Inflammatory macrophage treated with lipopolysaccharide for 1 hour (primary cell): ENCODE measurements at regions not wholly inside any gene's neighbourhood (a gene's known extent, or its start where the extent isn't known, plus 50 kb on each side); places are given as distances from the start of the nearest gene placed in this dataset.
A peak's percentile ranks its signal among the peaks of the same experiment; 100 is the strongest.

Source experiments
- DNase-seq, 2 donors: peaks; one replicate each; pipeline ENCODE4 v3.0.0-alpha.2; 2020 to 2022

GRCh38 chr20:9981829-9982228 lies 53.0 kb upstream of the ANKEF1 start:
- no peak for DNase-seq

DNA sequence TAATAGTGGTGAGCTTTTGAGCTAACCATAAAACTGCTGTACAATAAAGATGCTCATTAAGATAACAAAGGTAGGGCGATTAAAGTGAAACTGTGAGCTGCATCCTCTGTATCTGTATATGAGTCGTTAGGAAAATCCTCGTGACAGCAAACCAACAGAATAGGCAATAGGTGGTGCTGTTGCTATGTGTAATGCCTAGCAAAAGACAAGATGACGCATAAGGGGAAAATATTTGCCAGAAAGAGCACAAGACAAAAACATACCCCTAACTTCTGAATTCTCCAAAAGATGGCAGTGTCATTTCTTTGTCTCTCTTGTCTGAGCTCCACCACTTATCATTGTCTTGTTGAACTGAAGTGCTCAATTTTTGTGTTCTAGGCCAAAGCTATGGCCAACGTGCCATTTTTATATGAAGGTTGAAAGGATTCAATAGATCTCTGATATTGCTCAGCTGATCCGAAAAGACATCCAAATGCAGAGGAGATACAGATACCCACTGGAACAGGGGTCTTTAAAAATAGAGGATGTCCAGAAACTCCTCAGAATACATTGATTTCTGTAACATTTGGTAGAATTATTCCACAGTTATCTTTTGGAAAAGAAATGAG lies 56.3 kb upstream of the ANKEF1 start:
- DNase-seq, result peak; percentile 80 to 90

- no peak for DNase-seq
These were observed 57.2 kb upstream of the ANKEF1 start for GRCh38 chr20:9977629-9978028.

DNA sequence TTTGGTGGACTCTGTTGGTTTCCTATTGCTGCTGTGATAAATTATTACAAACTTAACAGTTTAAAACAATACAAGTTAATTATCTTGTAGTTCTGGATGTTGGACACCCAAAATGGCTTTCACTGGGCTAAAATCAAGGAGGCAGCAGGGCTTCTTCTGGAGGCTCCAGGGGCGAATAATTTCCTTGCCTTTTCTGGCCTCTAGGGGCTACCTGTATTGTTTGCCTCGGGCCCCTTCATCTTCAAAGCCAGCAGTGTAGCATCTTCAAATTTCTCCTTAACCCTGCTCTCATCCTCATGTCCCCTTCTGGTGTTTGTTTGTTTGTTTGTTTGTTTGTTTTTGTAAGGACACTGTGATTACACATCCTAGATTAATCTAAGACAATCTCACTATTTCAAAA lies 60.5 kb upstream of the ANKEF1 start:
- no peak for DNase-seq

DNA sequence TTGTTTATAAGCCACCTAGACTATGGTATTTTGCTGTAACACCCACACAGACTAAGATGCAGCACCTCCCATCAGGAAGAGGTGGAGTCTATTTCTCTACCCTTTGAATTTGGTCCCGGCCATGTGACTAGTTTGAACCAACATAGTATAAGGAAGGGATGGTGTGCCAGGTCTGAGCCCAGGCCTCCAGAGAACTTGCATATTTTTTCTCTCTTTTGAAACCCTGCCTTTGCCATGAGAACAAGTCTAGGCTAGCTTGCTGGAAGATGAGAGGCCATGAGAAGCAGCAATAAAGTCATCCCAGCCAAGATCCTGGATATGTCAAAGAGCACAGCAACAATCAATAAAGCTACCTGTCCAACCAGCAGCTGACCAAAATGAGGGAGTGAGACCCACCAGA lies 63.0 kb upstream of the ANKEF1 start:
- no peak for DNase-seq

DNA sequence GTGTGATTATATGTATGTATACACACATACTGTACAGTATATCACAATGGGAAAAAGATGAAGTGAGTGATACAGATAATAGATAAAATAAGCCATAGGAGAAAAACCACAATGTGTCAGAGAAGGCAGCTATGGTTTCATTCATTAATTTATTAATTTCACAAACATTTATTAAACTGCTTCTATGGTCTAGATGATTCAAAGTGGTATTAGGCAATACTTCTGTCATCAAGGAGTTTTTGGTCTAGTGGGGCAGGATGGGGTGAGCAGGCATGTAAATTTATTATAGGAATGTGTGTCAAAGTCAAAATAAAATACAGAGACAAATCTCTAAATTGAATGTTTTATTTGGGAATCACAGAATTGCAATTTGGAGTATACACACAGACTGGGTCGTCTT lies 65.2 kb upstream of the ANKEF1 start:
- DNase-seq, result no peak

GRCh38 chr20:9968015-9968414 lies 66.8 kb upstream of the ANKEF1 start:
- DNase-seq, result no peak

DNA sequence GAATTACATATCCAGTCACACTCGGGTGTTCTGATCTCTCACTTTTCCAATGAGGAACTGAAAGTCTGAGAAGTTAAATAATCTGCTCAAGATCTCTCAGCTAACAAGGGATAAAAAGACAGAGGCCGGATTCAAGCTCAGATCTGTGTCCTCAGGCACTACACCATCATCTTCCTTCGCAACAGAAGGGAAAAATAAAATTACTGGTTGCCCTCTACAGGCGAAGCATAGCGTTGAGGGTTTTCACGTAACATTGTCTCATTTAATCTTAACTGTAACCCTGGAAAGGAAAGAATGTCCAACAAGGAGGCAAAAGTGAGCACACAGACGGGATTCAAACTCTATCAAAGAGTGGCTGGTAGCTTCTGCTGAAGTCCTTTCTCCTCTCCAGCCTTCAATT lies 67.8 kb upstream of the ANKEF1 start:
- DNase-seq, result no peak

DNA sequence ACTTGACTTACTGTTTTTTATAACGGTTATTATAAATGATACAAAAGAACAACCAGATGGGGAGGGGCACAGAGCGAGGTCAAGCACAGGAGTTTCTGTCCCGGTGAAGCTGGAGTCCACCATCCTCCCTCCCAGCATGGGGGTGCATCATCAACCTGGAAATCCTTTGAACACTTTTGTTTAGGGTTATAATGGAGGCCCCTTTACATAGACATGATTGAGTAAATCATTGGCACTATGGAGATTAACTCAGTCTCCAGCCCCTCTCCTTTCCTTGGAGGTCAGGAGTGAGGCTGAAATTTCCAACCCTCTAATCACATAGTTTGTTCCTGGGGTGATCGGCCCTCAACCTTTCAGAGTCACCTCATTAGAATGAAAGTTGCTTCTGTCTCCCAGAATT lies 71.8 kb upstream of the ANKEF1 start:
- DNase-seq, result no peak

DNA sequence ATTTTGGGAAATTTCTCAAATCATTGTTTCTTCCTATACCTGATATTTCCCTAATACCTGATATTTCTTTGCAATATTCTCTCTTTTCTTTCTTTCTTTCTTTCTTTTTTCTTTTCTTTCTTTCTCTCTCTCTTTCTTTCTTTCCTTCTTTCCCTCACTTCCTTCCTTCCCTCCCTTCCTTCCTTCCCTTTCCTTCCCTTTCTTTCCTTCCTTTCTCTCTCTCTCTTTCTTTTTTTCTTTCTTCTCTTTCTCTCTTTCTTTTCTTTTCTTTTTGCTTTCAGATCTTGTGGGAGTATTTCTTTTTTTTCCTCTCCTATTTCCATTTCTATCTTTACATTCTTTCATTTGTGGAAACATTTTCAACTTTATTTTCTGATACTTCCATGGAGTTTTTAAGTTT lies 76.1 kb upstream of the ANKEF1 start:
- DNase-seq, result no peak

- DNase-seq, result no peak
These were observed 79.1 kb upstream of the ANKEF1 start for GRCh38 chr20:9955646-9956045.

DNA sequence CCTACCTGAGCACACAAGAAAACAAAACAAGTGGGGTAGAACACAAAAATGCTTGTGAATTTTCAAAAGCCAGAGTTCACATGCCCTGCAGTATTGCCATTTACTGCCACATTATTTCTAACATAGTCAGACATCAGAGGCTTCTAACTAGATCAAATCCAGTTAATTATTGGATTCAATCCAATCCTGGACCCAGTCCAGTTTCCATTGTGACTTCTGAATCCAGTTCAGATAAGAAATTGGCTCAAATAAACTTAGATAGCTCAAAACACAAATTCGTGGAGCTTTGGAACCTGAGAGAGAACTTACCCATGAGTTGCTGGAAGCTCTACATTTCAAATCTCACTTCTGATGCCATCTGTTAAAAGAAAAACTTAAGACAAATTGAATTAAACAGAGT lies 85.2 kb upstream of the ANKEF1 start:
- DNase-seq, result no peak

GRCh38 chr20:9945408-9945807 lies 89.4 kb upstream of the ANKEF1 start:
- no peak for DNase-seq

GRCh38 chr20:9942736-9943135 lies 92.1 kb upstream of the ANKEF1 start:
- DNase-seq, result no peak

- DNase-seq, result no peak
These were observed 94.5 kb upstream of the ANKEF1 start for GRCh38 chr20:9940329-9940728.

GRCh38 chr20:9939231-9939630 lies 95.6 kb upstream of the ANKEF1 start:
- no peak for DNase-seq

- DNase-seq, result no peak
These were observed 96.4 kb upstream of the PAK5 start for GRCh38 chr20:9935285-9935684.

DNA sequence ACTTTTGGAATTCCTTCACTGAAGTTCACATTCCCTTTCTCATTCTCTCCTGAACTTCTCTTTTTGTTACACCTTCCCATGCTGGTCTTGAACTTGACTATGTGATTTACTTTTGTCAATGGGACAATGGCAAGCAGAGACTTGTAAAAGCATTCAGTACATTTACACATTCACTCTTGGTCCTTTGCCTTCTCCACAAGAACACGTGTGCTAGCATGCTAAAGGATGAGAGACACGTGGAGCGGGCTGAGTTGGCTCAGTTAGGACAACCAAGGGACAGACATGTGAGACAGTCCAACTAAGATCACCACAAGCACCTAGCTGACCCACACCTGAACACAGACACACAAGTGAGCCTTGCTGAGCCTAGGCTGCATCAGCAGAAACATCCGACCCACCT lies 91.3 kb upstream of the PAK5 start:
- no peak for DNase-seq

- DNase-seq, result no peak
These were observed 90.1 kb upstream of the PAK5 start for GRCh38 chr20:9928955-9929354.

DNA sequence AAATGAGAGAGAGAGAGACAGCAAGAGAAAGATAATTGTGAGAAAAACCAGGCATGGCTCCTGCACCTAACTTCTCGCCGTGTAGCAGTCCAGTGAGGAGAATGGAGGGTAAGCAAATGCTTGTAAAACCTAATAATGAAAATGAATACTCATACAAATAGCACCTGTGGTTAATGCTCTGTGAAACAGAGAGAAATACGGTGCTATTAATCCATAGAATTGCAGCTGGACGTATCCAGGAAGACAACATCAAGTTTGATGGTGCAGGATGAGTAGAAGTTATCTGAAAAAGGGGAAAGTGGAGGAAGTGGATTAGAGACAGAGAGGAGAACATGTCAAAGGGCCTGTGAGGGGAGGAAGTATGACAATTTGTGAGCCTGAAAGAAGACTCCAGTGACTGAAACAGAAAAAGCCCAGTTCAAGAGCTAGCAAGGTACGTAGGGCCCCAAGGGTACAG lies 89.4 kb upstream of the PAK5 start:
- DNase-seq, result no peak

DNA sequence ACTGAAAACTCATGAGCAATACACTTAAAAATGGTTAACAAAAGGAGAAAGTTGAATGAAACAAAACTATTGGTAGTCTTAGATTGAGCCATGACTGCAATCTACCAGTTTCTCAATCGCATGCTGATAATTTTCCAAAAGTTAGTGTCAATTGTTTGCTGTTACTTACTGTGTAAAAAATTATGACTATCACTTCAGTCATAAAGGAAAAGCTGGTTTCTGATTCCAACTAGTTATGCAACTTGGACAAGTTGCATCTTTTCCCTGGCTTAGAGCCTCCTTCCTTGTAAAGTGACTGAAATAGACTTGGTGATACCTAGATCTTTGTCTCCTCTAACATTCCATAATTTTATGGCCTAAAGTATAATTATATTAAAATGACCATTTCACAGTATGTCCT lies 88.3 kb upstream of the PAK5 start:
- DNase-seq, result no peak

- DNase-seq, result no peak
These were observed 87.6 kb upstream of the PAK5 start for GRCh38 chr20:9926476-9926875.

GRCh38 chr20:9926007-9926406 lies 87.1 kb upstream of the PAK5 start:
- no peak for DNase-seq

DNA sequence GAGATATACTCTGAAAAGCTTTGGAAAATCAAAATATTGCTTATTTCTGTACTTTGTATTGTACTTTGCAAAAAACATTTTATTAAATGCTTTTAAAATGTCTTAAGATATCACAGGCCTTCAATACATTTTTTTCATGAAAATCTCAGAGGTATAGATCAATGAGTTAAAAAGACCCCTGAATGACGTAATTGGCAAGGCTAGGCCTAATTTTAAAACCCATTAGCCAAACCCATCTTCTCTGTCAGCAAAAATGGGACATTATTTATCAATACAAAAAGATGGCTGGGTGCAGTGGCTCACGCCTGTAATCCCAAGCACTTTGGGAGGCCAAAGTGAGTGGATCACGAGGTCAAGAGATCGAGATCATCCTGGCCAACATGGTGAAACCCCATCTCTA lies 84.8 kb upstream of the PAK5 start:
- no peak for DNase-seq

- no peak for DNase-seq
These were observed 82.0 kb upstream of the PAK5 start for GRCh38 chr20:9920866-9921265.
